ENCODE measurements at regions not wholly inside any gene's neighbourhood (a gene's known extent, or its start where the extent isn't known, plus 50 kb on each side); places are given as distances from the start of the nearest gene placed in this dataset.

GRCh38 chr20:39480276-39481043, 518.3 kb downstream of the DHX35 start:
- TF ChIP-seq, protein P1, sequence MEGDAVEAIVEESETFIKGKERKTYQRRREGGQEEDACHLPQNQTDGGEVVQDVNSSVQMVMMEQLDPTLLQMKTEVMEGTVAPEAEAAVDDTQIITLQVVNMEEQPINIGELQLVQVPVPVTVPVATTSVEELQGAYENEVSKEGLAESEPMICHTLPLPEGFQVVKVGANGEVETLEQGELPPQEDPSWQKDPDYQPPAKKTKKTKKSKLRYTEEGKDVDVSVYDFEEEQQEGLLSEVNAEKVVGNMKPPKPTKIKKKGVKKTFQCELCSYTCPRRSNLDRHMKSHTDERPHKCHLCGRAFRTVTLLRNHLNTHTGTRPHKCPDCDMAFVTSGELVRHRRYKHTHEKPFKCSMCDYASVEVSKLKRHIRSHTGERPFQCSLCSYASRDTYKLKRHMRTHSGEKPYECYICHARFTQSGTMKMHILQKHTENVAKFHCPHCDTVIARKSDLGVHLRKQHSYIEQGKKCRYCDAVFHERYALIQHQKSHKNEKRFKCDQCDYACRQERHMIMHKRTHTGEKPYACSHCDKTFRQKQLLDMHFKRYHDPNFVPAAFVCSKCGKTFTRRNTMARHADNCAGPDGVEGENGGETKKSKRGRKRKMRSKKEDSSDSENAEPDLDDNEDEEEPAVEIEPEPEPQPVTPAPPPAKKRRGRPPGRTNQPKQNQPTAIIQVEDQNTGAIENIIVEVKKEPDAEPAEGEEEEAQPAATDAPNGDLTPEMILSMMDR (IDR thresholded peaks at IDR 0.05), result no peak
- no peak for TF ChIP-seq EP300 (IDR thresholded peaks at IDR 0.05)

Measured in ovary (tissue), 3 donors.